ENCODE measurements at regions not wholly inside any gene's neighbourhood (a gene's known extent, or its start where the extent isn't known, plus 50 kb on each side); places are given as distances from the start of the nearest gene placed in this dataset.

GRCh38 chr18:77359561-77360314 is 110.1 kb downstream of the GALR1 start:
- H3K9me3 Mint-ChIP-seq, result peaks cover 21 to 32% (median 24%) of the 10 kb centered on the region in 3 donors

GRCh38 chr18:77360315-77361190 is 110.9 kb downstream of the GALR1 start:
- Mint-ChIP-seq H3K27me3 (peaks cover 47 to 61% of the 10 kb centered on the region in 2 donors), H3K4me3 (no peak overlapping the region), H3K27ac (peak overlapping the region in 1 of 2 donors; percentile 55), H3K9me3 (peaks cover 21 to 32% (median 24%) of the 10 kb centered on the region in 3 donors), H3K4me1 (peaks cover 0 to 2% (median 0%) of the 10 kb centered on the region in 3 donors), H3K36me3 (no peaks in the 10 kb centered on the region)
- no peaks in the 10 kb centered on the region for H3K27me3 ChIP-seq (replicated peaks in 1 of 2; ENCODE audit: control insufficient read depth in 2 of 2, extremely low read depth in 1 of 2, insufficient read depth in 2 of 2, low read length in 1 of 2)
- WGBS (ENCODE audit: insufficient coverage), result 56% methylated on average over 1 of the region's 3 CpGs
- H3K27ac ChIP-seq (ENCODE audit: low read length), result no peak overlapping the region
- CTCF ChIA-PET, result no interaction called here
- H3K4me1 ChIP-seq (ENCODE audit: control insufficient read depth in 1 of 2, extremely low read depth in 1 of 2, insufficient read depth in 2 of 2, low read length in 2 of 2), result no peaks in the 10 kb centered on the region
- no peaks in the 10 kb centered on the region for H3K36me3 ChIP-seq (ENCODE audit: control insufficient read depth in 2 of 2, extremely low read depth in 1 of 2, insufficient read depth in 1 of 2, low read length in 1 of 2)
- no peaks in the 10 kb centered on the region for H3K9me3 ChIP-seq
- H3K4me3 ChIP-seq (ENCODE audit: control insufficient read depth in 1 of 2, extremely low read depth in 1 of 2, low read length in 1 of 2), result no peak overlapping the region
- POLR2A ChIA-PET, result no interaction called here
- ATAC-seq (replicated peaks in 1 of 4) (no peak), DNase-seq (no peak)

More at GRCh38 chr18:77359561-77360314, 110.1 kb downstream of the GALR1 start:
- Histone ChIP-seq H3K9me3 (no peaks in the 10 kb centered on the region), H3K27ac (ENCODE audit: low read length) (no peak overlapping the region), H3K4me3 (ENCODE audit: control insufficient read depth in 1 of 2, extremely low read depth in 1 of 2, low read length in 1 of 2) (no peak overlapping the region), H3K27me3 (replicated peaks in 1 of 2; ENCODE audit: control insufficient read depth in 2 of 2, extremely low read depth in 1 of 2, insufficient read depth in 2 of 2, low read length in 1 of 2) (no peaks in the 10 kb centered on the region), H3K36me3 (ENCODE audit: control insufficient read depth in 2 of 2, extremely low read depth in 1 of 2, insufficient read depth in 1 of 2, low read length in 1 of 2) (no peaks in the 10 kb centered on the region), H3K4me1 (ENCODE audit: control insufficient read depth in 1 of 2, extremely low read depth in 1 of 2, insufficient read depth in 2 of 2, low read length in 2 of 2) (no peaks in the 10 kb centered on the region)
- Mint-ChIP-seq H3K4me1 (peaks cover 0 to 2% (median 0%) of the 10 kb centered on the region in 3 donors), H3K4me3 (no peak overlapping the region), H3K36me3 (no peaks in the 10 kb centered on the region), H3K27ac (peak overlapping the region in 1 of 2 donors; percentile 55), H3K27me3 (peaks cover 51 to 61% of the 10 kb centered on the region in 2 donors)
- POLR2A ChIA-PET, result no interaction called here
- no CpG with 5 or more reads among the region's 4 CpGs for WGBS (ENCODE audit: insufficient coverage)
- CTCF ChIA-PET, result no interaction called here
- DNase-seq, result no peak
- no peak for ATAC-seq (replicated peaks in 1 of 4)

- Histone ChIP-seq H3K4me1 (ENCODE audit: control insufficient read depth in 1 of 2, extremely low read depth in 1 of 2, insufficient read depth in 2 of 2, low read length in 2 of 2) (no peaks in the 10 kb centered on the region), H3K36me3 (ENCODE audit: control insufficient read depth in 2 of 2, extremely low read depth in 1 of 2, insufficient read depth in 1 of 2, low read length in 1 of 2) (no peaks in the 10 kb centered on the region), H3K27me3 (replicated peaks in 1 of 2; ENCODE audit: control insufficient read depth in 2 of 2, extremely low read depth in 1 of 2, insufficient read depth in 2 of 2, low read length in 1 of 2) (peaks cover 0 to 2% of the 10 kb centered on the region in 2 experiments), H3K27ac (ENCODE audit: low read length) (no peak overlapping the region), H3K4me3 (ENCODE audit: control insufficient read depth in 1 of 2, extremely low read depth in 1 of 2, low read length in 1 of 2) (no peak overlapping the region), H3K9me3 (no peaks in the 10 kb centered on the region)
- H3K36me3 Mint-ChIP-seq, result no peaks in the 10 kb centered on the region
- no peak for DNase-seq
- ATAC-seq (replicated peaks in 1 of 4), result no peak
- peaks cover 21 to 32% (median 24%) of the 10 kb centered on the region in 3 donors for H3K9me3 Mint-ChIP-seq
- CTCF ChIA-PET, result no interaction called here
- peaks cover 49 to 60% of the 10 kb centered on the region in 2 donors for H3K27me3 Mint-ChIP-seq
- no peak overlapping the region for H3K27ac Mint-ChIP-seq
- POLR2A ChIA-PET, result no interaction called here
- 0% methylated on average over 1 of the region's 1 CpG for WGBS (ENCODE audit: insufficient coverage)
- peaks cover 0 to 2% (median 0%) of the 10 kb centered on the region in 3 donors for H3K4me1 Mint-ChIP-seq
- no peak overlapping the region for H3K4me3 Mint-ChIP-seq
Measured at GRCh38 chr18:77361382-77361781, 111.7 kb downstream of the GALR1 start.

GRCh38 chr18:77365667-77366066 is 116.0 kb downstream of the GALR1 start:
- 80% methylated on average over 2 of the region's 2 CpGs for WGBS (ENCODE audit: insufficient coverage)
- ChIA-PET CTCF (no interaction called here), POLR2A (no interaction called here)
- ATAC-seq (replicated peaks in 1 of 4), result no peak
- Histone ChIP-seq H3K27me3 (replicated peaks in 1 of 2; ENCODE audit: control insufficient read depth in 2 of 2, extremely low read depth in 1 of 2, insufficient read depth in 2 of 2, low read length in 1 of 2) (peaks cover 0 to 14% of the 10 kb centered on the region in 2 experiments), H3K27ac (ENCODE audit: low read length) (no peak overlapping the region), H3K4me1 (ENCODE audit: control insufficient read depth in 1 of 2, extremely low read depth in 1 of 2, insufficient read depth in 2 of 2, low read length in 2 of 2) (no peaks in the 10 kb centered on the region), H3K4me3 (ENCODE audit: control insufficient read depth in 1 of 2, extremely low read depth in 1 of 2, low read length in 1 of 2) (no peak overlapping the region), H3K36me3 (ENCODE audit: control insufficient read depth in 2 of 2, extremely low read depth in 1 of 2, insufficient read depth in 1 of 2, low read length in 1 of 2) (no peaks in the 10 kb centered on the region), H3K9me3 (no peaks in the 10 kb centered on the region)
- Mint-ChIP-seq H3K27ac (no peak overlapping the region), H3K36me3 (no peaks in the 10 kb centered on the region), H3K4me1 (no peaks in the 10 kb centered on the region), H3K4me3 (no peak overlapping the region), H3K9me3 (peaks cover 16 to 33% (median 21%) of the 10 kb centered on the region in 3 donors), H3K27me3 (peaks cover 38 to 61% of the 10 kb centered on the region in 2 donors)
- no peak for DNase-seq

GRCh38 chr18:77366067-77366719 is 116.5 kb downstream of the GALR1 start:
- H3K27me3 Mint-ChIP-seq, result peaks cover 36 to 55% of the 10 kb centered on the region in 2 donors
- no peak overlapping the region for H3K27ac Mint-ChIP-seq
- no peaks in the 10 kb centered on the region for H3K4me1 Mint-ChIP-seq
- Histone ChIP-seq H3K4me1 (ENCODE audit: control insufficient read depth in 1 of 2, extremely low read depth in 1 of 2, insufficient read depth in 2 of 2, low read length in 2 of 2) (no peaks in the 10 kb centered on the region), H3K27me3 (replicated peaks in 1 of 2; ENCODE audit: control insufficient read depth in 2 of 2, extremely low read depth in 1 of 2, insufficient read depth in 2 of 2, low read length in 1 of 2) (peaks cover 0 to 14% of the 10 kb centered on the region in 2 experiments), H3K27ac (ENCODE audit: low read length) (no peak overlapping the region), H3K4me3 (ENCODE audit: control insufficient read depth in 1 of 2, extremely low read depth in 1 of 2, low read length in 1 of 2) (no peak overlapping the region), H3K36me3 (ENCODE audit: control insufficient read depth in 2 of 2, extremely low read depth in 1 of 2, insufficient read depth in 1 of 2, low read length in 1 of 2) (no peaks in the 10 kb centered on the region), H3K9me3 (no peaks in the 10 kb centered on the region)
- ChIA-PET POLR2A (no interaction called here), CTCF (no interaction called here)
- no peaks in the 10 kb centered on the region for H3K36me3 Mint-ChIP-seq
- 77% methylated on average over 9 of the region's 11 CpGs for WGBS (ENCODE audit: insufficient coverage)
- H3K9me3 Mint-ChIP-seq, result peaks cover 16 to 28% (median 17%) of the 10 kb centered on the region in 3 donors
- H3K4me3 Mint-ChIP-seq, result no peak overlapping the region
- DNase-seq, result no peak
- ATAC-seq (replicated peaks in 1 of 4), result no peak
